ENCODE measurements at regions not wholly inside any gene's neighbourhood (a gene's known extent, or its start where the extent isn't known, plus 50 kb on each side); places are given as distances from the start of the nearest gene placed in this dataset.

GRCh38 chr15:29596266-29596665 lies 226.0 kb downstream of the TJP1 start:
- TF ChIP-seq TCF4 (CRISPR knock-in tag; IDR thresholded peaks at IDR 0.05; ENCODE audit: borderline replicate concordance) (no peak), SNAI2 (CRISPR knock-in tag; IDR thresholded peaks at IDR 0.05) (no peak), ZFP30 (CRISPR knock-in tag; IDR thresholded peaks at IDR 0.05) (no peak), BACH2 (CRISPR knock-in tag; IDR thresholded peaks at IDR 0.05; ENCODE audit: borderline replicate concordance) (no peak), POU6F1 (CRISPR knock-in tag; IDR thresholded peaks at IDR 0.05; ENCODE audit: borderline replicate concordance, low read depth) (no peak), ZNF70 (CRISPR knock-in tag; IDR thresholded peaks at IDR 0.05) (no peak), ZNF8 (CRISPR knock-in tag; IDR thresholded peaks at IDR 0.05) (no peak)
- ATAC-seq = 0 out of 3 replicates have a peak, but pooled peaks have one; percentile 42

- no peak for ATAC-seq
Measured at GRCh38 chr15:29593629-29594028, 228.6 kb downstream of the TJP1 start.

GRCh38 chr15:29593111-29593510 lies 229.2 kb downstream of the TJP1 start:
- no peak for TF ChIP-seq GLIS3 (CRISPR knock-in tag; IDR thresholded peaks at IDR 0.05)
- TF ChIP-seq ZC3H10 (CRISPR knock-in tag; IDR thresholded peaks at IDR 0.05) = no peak
- TF ChIP-seq ESRRG (CRISPR knock-in tag; IDR thresholded peaks at IDR 0.05) = no peak
- no peak for TF ChIP-seq RARB (CRISPR knock-in tag; IDR thresholded peaks at IDR 0.05)
- TF ChIP-seq ARNTL (CRISPR knock-in tag; IDR thresholded peaks at IDR 0.05; ENCODE audit: borderline replicate concordance, low read depth) = no peak
- no peak for TF ChIP-seq ZFP3 (CRISPR knock-in tag; IDR thresholded peaks at IDR 0.05)
- no peak for TF ChIP-seq OSR1 (CRISPR knock-in tag; IDR thresholded peaks at IDR 0.05)
- TF ChIP-seq PPARA (CRISPR knock-in tag; IDR thresholded peaks at IDR 0.05; ENCODE audit: borderline replicate concordance) = no peak
- no peak for TF ChIP-seq ZNF8 (CRISPR knock-in tag; IDR thresholded peaks at IDR 0.05)
- no peak for TF ChIP-seq ISL1 (CRISPR knock-in tag; IDR thresholded peaks at IDR 0.05)
- TF ChIP-seq POU6F1 (CRISPR knock-in tag; IDR thresholded peaks at IDR 0.05; ENCODE audit: borderline replicate concordance, low read depth) = no peak
- no peak for TF ChIP-seq ZNF70 (CRISPR knock-in tag; IDR thresholded peaks at IDR 0.05)
- no peak for TF ChIP-seq CREB5 (CRISPR knock-in tag; IDR thresholded peaks at IDR 0.05; ENCODE audit: low read depth)
- no peak for TF ChIP-seq BACH2 (CRISPR knock-in tag; IDR thresholded peaks at IDR 0.05; ENCODE audit: borderline replicate concordance)
- ATAC-seq = no peak

More at GRCh38 chr15:29593629-29594028, 228.6 kb downstream of the TJP1 start:
- no peak for TF ChIP-seq ARNTL (CRISPR knock-in tag; IDR thresholded peaks at IDR 0.05; ENCODE audit: borderline replicate concordance, low read depth)
- TF ChIP-seq BACH2 (CRISPR knock-in tag; IDR thresholded peaks at IDR 0.05; ENCODE audit: borderline replicate concordance) = no peak
- TF ChIP-seq ZC3H10 (CRISPR knock-in tag; IDR thresholded peaks at IDR 0.05) = no peak
- no peak for TF ChIP-seq OSR1 (CRISPR knock-in tag; IDR thresholded peaks at IDR 0.05)
- TF ChIP-seq CSRNP3 (CRISPR knock-in tag; IDR thresholded peaks at IDR 0.05) = no peak
- no peak for TF ChIP-seq ZNF70 (CRISPR knock-in tag; IDR thresholded peaks at IDR 0.05)
- no peak for TF ChIP-seq TOX (CRISPR knock-in tag; IDR thresholded peaks at IDR 0.05; ENCODE audit: borderline replicate concordance)
- no peak for TF ChIP-seq ZFP3 (CRISPR knock-in tag; IDR thresholded peaks at IDR 0.05)
- TF ChIP-seq ZNF565 (CRISPR knock-in tag; conservative IDR thresholded peaks at IDR 0.05; ENCODE audit: low read depth) = no peak
- no peak for TF ChIP-seq RARB (CRISPR knock-in tag; IDR thresholded peaks at IDR 0.05)
- no peak for TF ChIP-seq ESRRG (CRISPR knock-in tag; IDR thresholded peaks at IDR 0.05)
- TF ChIP-seq PATZ1 (CRISPR knock-in tag; IDR thresholded peaks at IDR 0.05; ENCODE audit: borderline replicate concordance) = no peak
- TF ChIP-seq PPARA (CRISPR knock-in tag; IDR thresholded peaks at IDR 0.05; ENCODE audit: borderline replicate concordance) = no peak
- TF ChIP-seq TCF4 (CRISPR knock-in tag; IDR thresholded peaks at IDR 0.05; ENCODE audit: borderline replicate concordance) = no peak
- no peak for TF ChIP-seq CSDC2 (CRISPR knock-in tag; IDR thresholded peaks at IDR 0.05)
- no peak for TF ChIP-seq SNAI2 (CRISPR knock-in tag; IDR thresholded peaks at IDR 0.05)

Measured in SK-N-SH treated with all-trans-retinoic acid at 6 μM for 48 hours (cell line).